ENCODE measurements at regions not wholly inside any gene's neighbourhood (a gene's known extent, or its start where the extent isn't known, plus 50 kb on each side); places are given as distances from the start of the nearest gene placed in this dataset.
"Not testable (repeated sequence)": the region's sequence is repeated elsewhere in the genome, so short reads cannot be mapped to it uniquely, and the experiment has no call there.

GRCh38 chr5:176083717-176084116 lies 115.6 kb upstream of the THOC3 start:
- TF ChIP-seq CTCF (IDR thresholded peaks at IDR 0.05; ENCODE audit: insufficient read depth, low read depth, low read length); EZH2 (IDR thresholded peaks at IDR 0.05; ENCODE audit: insufficient read depth, low read length): not testable (repeated sequence)
